WTC11 (cell line): ENCODE measurements at regions not wholly inside any gene's neighbourhood (a gene's known extent, or its start where the extent isn't known, plus 50 kb on each side); places are given as distances from the start of the nearest gene placed in this dataset.

Experiments used
- ATAC-seq: fragments of 200-7000 bp; cut with Tn5 transposase; 2 replicates; pipeline ENCODE4 v1.10.0; 2021; ENCODE audit warnings: mild to moderate bottlenecking, moderate library complexity
- CTCF ChIA-PET: fragments of 300-600 bp; sonication (Branson Sonifier 250); formaldehyde crosslinking; loops from one replicate; lab custom pipeline; 2021; ENCODE audit warnings: antibody characterized with exemption; lab: Charles Lee
- POLR2A ChIA-PET: fragments of 350-600 bp; sonication (Branson Sonifier 250); formaldehyde crosslinking; loops from one replicate; lab custom pipeline; 2021; ENCODE audit warnings: antibody characterized with exemption; lab: Charles Lee
- DNase-seq: peaks from one replicate; pipeline ENCODE4 v3.0.0; 2021; ENCODE audit warnings: low spot score
- H3K27ac Mint-ChIP-seq: 2 replicates; pipeline ENCODE4 v1.8.0; 2021; ENCODE audit warnings: mixed read lengths
- H3K27me3 Mint-ChIP-seq: 2 replicates; pipeline ENCODE4 v1.8.0; 2021; ENCODE audit warnings: low read depth, mild to moderate bottlenecking, moderate library complexity, mixed read lengths
- H3K36me3 Mint-ChIP-seq: 2 replicates; pipeline ENCODE4 v1.8.0; 2021; ENCODE audit warnings: mixed read lengths
- H3K4me1 Mint-ChIP-seq: 2 replicates; pipeline ENCODE4 v1.8.0; 2022; ENCODE audit warnings: mixed read lengths
- H3K4me3 Mint-ChIP-seq: 2 replicates; pipeline ENCODE4 v1.8.0; 2021; ENCODE audit warnings: mild to moderate bottlenecking, moderate library complexity, mixed read lengths
- H3K9me3 Mint-ChIP-seq: 2 replicates; pipeline ENCODE4 v1.8.0; 2021; ENCODE audit warnings: mixed read lengths
- AFF4 ChIP-seq: sonication (generic); formaldehyde crosslinking; IDR thresholded peaks from 2 replicates; pipeline ENCODE4 v1.8.1; 2023; ENCODE audit warnings: mild to moderate bottlenecking, missing genetic modification reagents, borderline replicate concordance
- ATF1 ChIP-seq: sonication (generic); formaldehyde crosslinking; IDR thresholded peaks from 2 replicates; pipeline ENCODE4 v1.8.1; 2023; ENCODE audit warnings: mild to moderate bottlenecking, moderate library complexity, missing genetic modification reagents
- CREB1 ChIP-seq: sonication (generic); formaldehyde crosslinking; IDR thresholded peaks from 2 replicates; pipeline ENCODE4 v1.8.0; 2023; ENCODE audit warnings: mild to moderate bottlenecking, missing genetic modification reagents
- CREM ChIP-seq: sonication (generic); formaldehyde crosslinking; IDR thresholded peaks from 2 replicates; pipeline ENCODE4 v1.8.1; 2022; ENCODE audit warnings: mild to moderate bottlenecking, missing genetic modification reagents, moderate library complexity
- ELF4 ChIP-seq: sonication (generic); formaldehyde crosslinking; IDR thresholded peaks from 2 replicates; pipeline ENCODE4 v1.8.1; 2022; ENCODE audit warnings: low read depth, mild to moderate bottlenecking, moderate library complexity, missing genetic modification reagents
- FOXJ3 ChIP-seq: sonication (generic); formaldehyde crosslinking; IDR thresholded peaks from 2 replicates; pipeline ENCODE4 v1.9.0; 2021; ENCODE audit warnings: missing genetic modification reagents, mild to moderate bottlenecking, borderline replicate concordance
- GTF2I ChIP-seq: fragments of 250-450 bp; sonication (Bioruptor Pico); conservative IDR thresholded peaks from 2 replicates; pipeline ENCODE4 v1.4.0; 2021; ENCODE audit warnings: mild to moderate bottlenecking
- MXD4 ChIP-seq: fragments of 250-450 bp; sonication (Bioruptor Pico); IDR thresholded peaks from 2 replicates; pipeline ENCODE4 v1.8.0; 2021; ENCODE audit warnings: mild to moderate bottlenecking, moderate library complexity, borderline replicate concordance
- NFE2L1 ChIP-seq: sonication (generic); formaldehyde crosslinking; IDR thresholded peaks from 2 replicates; pipeline ENCODE4 v1.8.1; 2023; ENCODE audit warnings: missing genetic modification reagents
- NFYB ChIP-seq: sonication (generic); formaldehyde crosslinking; conservative IDR thresholded peaks from 2 replicates; pipeline ENCODE4 v1.8.0; 2022; ENCODE audit warnings: low read depth, missing genetic modification reagents
- OVOL2 ChIP-seq: fragments of 250-450 bp; sonication (Bioruptor Pico); IDR thresholded peaks from 2 replicates; pipeline ENCODE4 v1.9.0; 2021; ENCODE audit warnings: mild to moderate bottlenecking, borderline replicate concordance
- RORB ChIP-seq: fragments of 250-450 bp; sonication (Bioruptor Pico); IDR thresholded peaks from 2 replicates; pipeline ENCODE4 v1.9.0; 2021; ENCODE audit warnings: mild to moderate bottlenecking
- SMAD3 ChIP-seq: sonication (generic); formaldehyde crosslinking; IDR thresholded peaks from 2 replicates; pipeline ENCODE4 v1.8.0; 2022; ENCODE audit warnings: missing genetic modification reagents, mild to moderate bottlenecking, borderline replicate concordance
- SMAD4 ChIP-seq: sonication (generic); formaldehyde crosslinking; IDR thresholded peaks from 2 replicates; pipeline ENCODE4 v1.8.0; 2022; ENCODE audit warnings: mild to moderate bottlenecking, missing genetic modification reagents
- SOX15 ChIP-seq: fragments of 250-450 bp; sonication (Bioruptor Pico); IDR thresholded peaks from 2 replicates; pipeline ENCODE4 v1.9.0; 2021; ENCODE audit warnings: mild to moderate bottlenecking
- ZBTB43 ChIP-seq: sonication (generic); formaldehyde crosslinking; IDR thresholded peaks from 2 replicates; pipeline ENCODE4 v1.8.1; 2023; ENCODE audit warnings: mild to moderate bottlenecking, missing genetic modification reagents
- ZNF219 ChIP-seq: sonication (generic); formaldehyde crosslinking; IDR thresholded peaks from 2 replicates; pipeline ENCODE4 v1.8.0; 2023; ENCODE audit warnings: missing genetic modification reagents, mild to moderate bottlenecking, borderline replicate concordance
- ZNF263 ChIP-seq: sonication (generic); formaldehyde crosslinking; IDR thresholded peaks from 2 replicates; pipeline ENCODE4 v1.8.1; 2022; ENCODE audit warnings: low read depth, mild to moderate bottlenecking, moderate library complexity, missing genetic modification reagents
- TF ChIP-seq, protein P1 (sequence below): fragments of 250-450 bp; sonication (Bioruptor Pico); IDR thresholded peaks from 2 replicates; pipeline ENCODE4 v1.9.0; 2021; ENCODE audit warnings: mild to moderate bottlenecking
- TF ChIP-seq, protein P2 (sequence below): fragments of 250-450 bp; sonication (Bioruptor Pico); IDR thresholded peaks from 2 replicates; pipeline ENCODE4 v2.1.2; 2022; ENCODE audit warnings: mild to moderate bottlenecking, moderate library complexity
- TF ChIP-seq, protein P3 (sequence below): sonication (generic); formaldehyde crosslinking; IDR thresholded peaks from 2 replicates; pipeline ENCODE4 v1.8.1; 2023; ENCODE audit warnings: mild to moderate bottlenecking, missing genetic modification reagents
- TF ChIP-seq, protein P4 (sequence below): fragments of 250-450 bp; sonication (Bioruptor Pico); IDR thresholded peaks from 2 replicates; pipeline ENCODE4 v1.9.0; 2021; ENCODE audit warnings: moderate library complexity, mild to moderate bottlenecking, inconsistent platforms, borderline replicate concordance

- TF ChIP-seq, protein P1, sequence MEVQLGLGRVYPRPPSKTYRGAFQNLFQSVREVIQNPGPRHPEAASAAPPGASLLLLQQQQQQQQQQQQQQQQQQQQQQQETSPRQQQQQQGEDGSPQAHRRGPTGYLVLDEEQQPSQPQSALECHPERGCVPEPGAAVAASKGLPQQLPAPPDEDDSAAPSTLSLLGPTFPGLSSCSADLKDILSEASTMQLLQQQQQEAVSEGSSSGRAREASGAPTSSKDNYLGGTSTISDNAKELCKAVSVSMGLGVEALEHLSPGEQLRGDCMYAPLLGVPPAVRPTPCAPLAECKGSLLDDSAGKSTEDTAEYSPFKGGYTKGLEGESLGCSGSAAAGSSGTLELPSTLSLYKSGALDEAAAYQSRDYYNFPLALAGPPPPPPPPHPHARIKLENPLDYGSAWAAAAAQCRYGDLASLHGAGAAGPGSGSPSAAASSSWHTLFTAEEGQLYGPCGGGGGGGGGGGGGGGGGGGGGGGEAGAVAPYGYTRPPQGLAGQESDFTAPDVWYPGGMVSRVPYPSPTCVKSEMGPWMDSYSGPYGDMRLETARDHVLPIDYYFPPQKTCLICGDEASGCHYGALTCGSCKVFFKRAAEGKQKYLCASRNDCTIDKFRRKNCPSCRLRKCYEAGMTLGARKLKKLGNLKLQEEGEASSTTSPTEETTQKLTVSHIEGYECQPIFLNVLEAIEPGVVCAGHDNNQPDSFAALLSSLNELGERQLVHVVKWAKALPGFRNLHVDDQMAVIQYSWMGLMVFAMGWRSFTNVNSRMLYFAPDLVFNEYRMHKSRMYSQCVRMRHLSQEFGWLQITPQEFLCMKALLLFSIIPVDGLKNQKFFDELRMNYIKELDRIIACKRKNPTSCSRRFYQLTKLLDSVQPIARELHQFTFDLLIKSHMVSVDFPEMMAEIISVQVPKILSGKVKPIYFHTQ (CRISPR knock-in tag): no peak
- TF ChIP-seq MXD4 (CRISPR knock-in tag): no peak
- TF ChIP-seq SMAD3 (CRISPR knock-in tag): no peak
Observed at GRCh38 chr1:118659646-118660045, 328.5 kb downstream of the TBX15 start (continued).

- ChIA-PET CTCF (no interaction called here), POLR2A (no interaction called here)
- ATAC-seq: no peak
- Mint-ChIP-seq H3K27me3 (no peaks in the 10 kb centered on the region), H3K27ac (no peak overlapping the region), H3K36me3 (peaks cover 4% of the 10 kb centered on the region), H3K9me3 (peaks cover 16% of the 10 kb centered on the region), H3K4me1 (peaks cover 8% of the 10 kb centered on the region), H3K4me3 (no peak overlapping the region)
- TF ChIP-seq MXD4 (CRISPR knock-in tag) (no peak), ZBTB43 (no peak), CREB1 (CRISPR knock-in tag) (no peak), NFYB (CRISPR knock-in tag) (no peak), SMAD4 (CRISPR knock-in tag) (no peak), ZNF263 (CRISPR knock-in tag) (no peak), ATF1 (CRISPR knock-in tag) (no peak), ZNF219 (CRISPR knock-in tag) (no peak), NFE2L1 (no peak), GTF2I (no peak), AFF4 (no peak), ELF4 (no peak), OVOL2 (CRISPR knock-in tag) (no peak), FOXJ3 (no peak), SOX15 (no peak), CREM (CRISPR knock-in tag) (no peak), RORB (no peak)
- TF ChIP-seq, protein P2, sequence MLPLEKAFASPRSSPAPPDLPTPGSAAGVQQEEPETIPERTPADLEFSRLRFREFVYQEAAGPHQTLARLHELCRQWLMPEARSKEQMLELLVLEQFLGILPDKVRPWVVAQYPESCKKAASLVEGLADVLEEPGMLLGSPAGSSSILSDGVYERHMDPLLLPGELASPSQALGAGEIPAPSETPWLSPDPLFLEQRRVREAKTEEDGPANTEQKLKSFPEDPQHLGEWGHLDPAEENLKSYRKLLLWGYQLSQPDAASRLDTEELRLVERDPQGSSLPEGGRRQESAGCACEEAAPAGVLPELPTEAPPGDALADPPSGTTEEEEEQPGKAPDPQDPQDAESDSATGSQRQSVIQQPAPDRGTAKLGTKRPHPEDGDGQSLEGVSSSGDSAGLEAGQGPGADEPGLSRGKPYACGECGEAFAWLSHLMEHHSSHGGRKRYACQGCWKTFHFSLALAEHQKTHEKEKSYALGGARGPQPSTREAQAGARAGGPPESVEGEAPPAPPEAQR (CRISPR knock-in tag): no peak
- TF ChIP-seq, protein P3, sequence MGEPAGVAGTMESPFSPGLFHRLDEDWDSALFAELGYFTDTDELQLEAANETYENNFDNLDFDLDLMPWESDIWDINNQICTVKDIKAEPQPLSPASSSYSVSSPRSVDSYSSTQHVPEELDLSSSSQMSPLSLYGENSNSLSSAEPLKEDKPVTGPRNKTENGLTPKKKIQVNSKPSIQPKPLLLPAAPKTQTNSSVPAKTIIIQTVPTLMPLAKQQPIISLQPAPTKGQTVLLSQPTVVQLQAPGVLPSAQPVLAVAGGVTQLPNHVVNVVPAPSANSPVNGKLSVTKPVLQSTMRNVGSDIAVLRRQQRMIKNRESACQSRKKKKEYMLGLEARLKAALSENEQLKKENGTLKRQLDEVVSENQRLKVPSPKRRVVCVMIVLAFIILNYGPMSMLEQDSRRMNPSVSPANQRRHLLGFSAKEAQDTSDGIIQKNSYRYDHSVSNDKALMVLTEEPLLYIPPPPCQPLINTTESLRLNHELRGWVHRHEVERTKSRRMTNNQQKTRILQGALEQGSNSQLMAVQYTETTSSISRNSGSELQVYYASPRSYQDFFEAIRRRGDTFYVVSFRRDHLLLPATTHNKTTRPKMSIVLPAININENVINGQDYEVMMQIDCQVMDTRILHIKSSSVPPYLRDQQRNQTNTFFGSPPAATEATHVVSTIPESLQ (CRISPR knock-in tag): no peak
- TF ChIP-seq, protein P4, sequence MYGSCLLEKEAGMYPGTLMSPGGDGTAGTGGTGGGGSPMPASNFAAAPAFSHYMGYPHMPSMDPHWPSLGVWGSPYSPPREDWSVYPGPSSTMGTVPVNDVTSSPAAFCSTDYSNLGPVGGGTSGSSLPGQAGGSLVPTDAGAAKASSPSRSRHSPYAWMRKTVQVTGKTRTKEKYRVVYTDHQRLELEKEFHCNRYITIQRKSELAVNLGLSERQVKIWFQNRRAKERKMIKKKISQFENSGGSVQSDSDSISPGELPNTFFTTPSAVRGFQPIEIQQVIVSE (CRISPR knock-in tag): no peak
- no peak for DNase-seq
Observed at GRCh38 chr1:118650107-118650807, 337.9 kb downstream of the TBX15 start.
